ENCODE measurements at regions not wholly inside any gene's neighbourhood (a gene's known extent, or its start where the extent isn't known, plus 50 kb on each side); places are given as distances from the start of the nearest gene placed in this dataset.

GRCh38 chr5:65086234-65086890 lies 317.6 kb downstream of the CWC27 start:
- Histone ChIP-seq H3K27me3 (ENCODE audit: insufficient read depth, low read length) (no peaks in the 10 kb centered on the region), H2BK12ac (ENCODE audit: insufficient read length, low read depth, low read length) (no peak overlapping the region), H2BK15ac (ENCODE audit: low read depth, low read length) (no peak overlapping the region), H2AK5ac (ENCODE audit: insufficient read length, low read length) (no peak overlapping the region), H3K79me2 (ENCODE audit: insufficient read depth, low read length) (no peaks in the 10 kb centered on the region), H2AFZ (ENCODE audit: low read length) (no peak overlapping the region), H3K9ac (ENCODE audit: extremely low read depth, insufficient read length, low read length) (no peak overlapping the region), H2BK20ac (ENCODE audit: low read depth, low read length, poor library complexity, severe bottlenecking) (no peak overlapping the region), H2BK5ac (ENCODE audit: insufficient read length, low read length) (no peak overlapping the region), H3K14ac (ENCODE audit: insufficient read depth, low read length) (no peak overlapping the region), H3K23me2 (ENCODE audit: insufficient read length, low read depth, low read length, poor library complexity, severe bottlenecking) (no peaks in the 10 kb centered on the region), H3K4me2 (ENCODE audit: insufficient read depth, insufficient read length, low read length) (no peak overlapping the region), H4K8ac (replicated peaks; ENCODE audit: insufficient read length, low read depth, low read length) (no peak overlapping the region), H3K9me3 (ENCODE audit: control insufficient read depth, low read depth, low read length) (no peaks in the 10 kb centered on the region), H3K56ac (ENCODE audit: insufficient read length, low read depth, low read length) (no peak overlapping the region), H2BK120ac (ENCODE audit: low read depth, low read length, poor library complexity, severe bottlenecking) (no peak overlapping the region), H3K18ac (ENCODE audit: insufficient read length, low read depth, low read length) (no peak overlapping the region), H3K79me1 (ENCODE audit: insufficient read depth, low read depth, low read length, poor library complexity, severe bottlenecking) (no peaks in the 10 kb centered on the region), H3K4ac (ENCODE audit: low read depth, low read length) (no peak overlapping the region), H3K23ac (ENCODE audit: insufficient read length, low read depth, low read length) (no peak overlapping the region), H4K5ac (ENCODE audit: insufficient read length, low read depth, low read length) (no peak overlapping the region), H4K91ac (ENCODE audit: insufficient read length, low read depth, low read length) (no peak overlapping the region), H3K27ac (ENCODE audit: insufficient read length, low read depth, low read length) (no peak overlapping the region), H3K4me1 (ENCODE audit: insufficient read depth, low read length) (no peaks in the 10 kb centered on the region), H3T11ph (ENCODE audit: low read length) (no peak overlapping the region), H4K20me1 (ENCODE audit: control insufficient read depth, insufficient read depth, insufficient read length) (no peaks in the 10 kb centered on the region)
- no peaks in the 10 kb centered on the region for H3K27me3 Mint-ChIP-seq (ENCODE audit: low read depth)
- H3K4me3 Mint-ChIP-seq, result no peak overlapping the region
- TF ChIP-seq CTCF (conservative IDR thresholded peaks at IDR 0.05), result no peak
- no peaks in the 10 kb centered on the region for H3K36me3 Mint-ChIP-seq (ENCODE audit: insufficient read depth in 1 of 3, low read depth in 3 of 3)
- no peaks in the 10 kb centered on the region for H3K9me3 Mint-ChIP-seq
- peaks cover 2 to 9% of the 10 kb centered on the region in 2 experiments; a peak in 3 of 4 replicates for H3K4me1 Mint-ChIP-seq
- H3K27ac Mint-ChIP-seq, result no peak overlapping the region
- DNase-seq, result no peak
- no CpG with 5 or more reads among the region's 3 CpGs for WGBS (ENCODE audit: extremely low coverage, insufficient read length, low lambda C conversion rate)
